ENCODE measurements at regions not wholly inside any gene's neighbourhood (a gene's known extent, or its start where the extent isn't known, plus 50 kb on each side); places are given as distances from the start of the nearest gene placed in this dataset.
A peak's percentile ranks its signal among the peaks of the same experiment; 100 is the strongest.

GRCh38 chr13:47461816-47462215 is 539.3 kb downstream of the SUCLA2 start:
- H3K36me3 ChIP-seq (ENCODE audit: control insufficient read depth in 4 of 4, insufficient read depth in 3 of 4, low read depth in 1 of 4, low read length in 3 of 4): no peaks in the 10 kb centered on the region
- no peak overlapping the region for H3K27ac ChIP-seq (ENCODE audit: low read depth in 1 of 2, low read length in 2 of 2)
- 88% methylated on average over 1 of the region's 1 CpG for WGBS
- no peaks in the 10 kb centered on the region for H3K9me3 ChIP-seq (ENCODE audit: control insufficient read depth in 4 of 4, low read length in 3 of 4)
- H3K27me3 ChIP-seq (ENCODE audit: control insufficient read depth in 4 of 4, insufficient read depth in 4 of 4, low read length in 3 of 4): no peaks in the 10 kb centered on the region
- no peak overlapping the region for H3K4me3 ChIP-seq (ENCODE audit: low read depth in 1 of 3, low read length in 3 of 3)
- H3K4me1 ChIP-seq (ENCODE audit: control insufficient read depth in 4 of 4, insufficient read depth in 4 of 4, low read length in 3 of 4): peaks cover 0 to 3% (median 0%) of the 10 kb centered on the region in 4 donors
- no peak for DNase-seq (ENCODE audit: low spot score)
- no peak overlapping the region for H3K9ac ChIP-seq (ENCODE audit: low read depth in 1 of 2, low read length in 2 of 2)
- TF ChIP-seq JUND (IDR thresholded peaks at IDR 0.05): no peak
- no peak for TF ChIP-seq FOXA2 (IDR thresholded peaks at IDR 0.05)
- TF ChIP-seq, protein P1, sequence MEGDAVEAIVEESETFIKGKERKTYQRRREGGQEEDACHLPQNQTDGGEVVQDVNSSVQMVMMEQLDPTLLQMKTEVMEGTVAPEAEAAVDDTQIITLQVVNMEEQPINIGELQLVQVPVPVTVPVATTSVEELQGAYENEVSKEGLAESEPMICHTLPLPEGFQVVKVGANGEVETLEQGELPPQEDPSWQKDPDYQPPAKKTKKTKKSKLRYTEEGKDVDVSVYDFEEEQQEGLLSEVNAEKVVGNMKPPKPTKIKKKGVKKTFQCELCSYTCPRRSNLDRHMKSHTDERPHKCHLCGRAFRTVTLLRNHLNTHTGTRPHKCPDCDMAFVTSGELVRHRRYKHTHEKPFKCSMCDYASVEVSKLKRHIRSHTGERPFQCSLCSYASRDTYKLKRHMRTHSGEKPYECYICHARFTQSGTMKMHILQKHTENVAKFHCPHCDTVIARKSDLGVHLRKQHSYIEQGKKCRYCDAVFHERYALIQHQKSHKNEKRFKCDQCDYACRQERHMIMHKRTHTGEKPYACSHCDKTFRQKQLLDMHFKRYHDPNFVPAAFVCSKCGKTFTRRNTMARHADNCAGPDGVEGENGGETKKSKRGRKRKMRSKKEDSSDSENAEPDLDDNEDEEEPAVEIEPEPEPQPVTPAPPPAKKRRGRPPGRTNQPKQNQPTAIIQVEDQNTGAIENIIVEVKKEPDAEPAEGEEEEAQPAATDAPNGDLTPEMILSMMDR (IDR thresholded peaks at IDR 0.05; ENCODE audit: low read depth, low read length, missing input control): no peak
- no peak for TF ChIP-seq RAD21 (IDR thresholded peaks at IDR 0.05)
- no peak for TF ChIP-seq SP1 (IDR thresholded peaks at IDR 0.05)
- no peak for TF ChIP-seq YY1 (IDR thresholded peaks at IDR 0.05)
- no peak for TF ChIP-seq HNF4A (conservative IDR thresholded peaks at IDR 0.05)
- TF ChIP-seq, protein P2, sequence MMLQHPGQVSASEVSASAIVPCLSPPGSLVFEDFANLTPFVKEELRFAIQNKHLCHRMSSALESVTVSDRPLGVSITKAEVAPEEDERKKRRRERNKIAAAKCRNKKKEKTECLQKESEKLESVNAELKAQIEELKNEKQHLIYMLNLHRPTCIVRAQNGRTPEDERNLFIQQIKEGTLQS (IDR thresholded peaks at IDR 0.05): no peak
- no peak for TF ChIP-seq NR2F2 (IDR thresholded peaks at IDR 0.05)
- no peak for TF ChIP-seq RXRA (IDR thresholded peaks at IDR 0.05)
- TF ChIP-seq, protein P3, sequence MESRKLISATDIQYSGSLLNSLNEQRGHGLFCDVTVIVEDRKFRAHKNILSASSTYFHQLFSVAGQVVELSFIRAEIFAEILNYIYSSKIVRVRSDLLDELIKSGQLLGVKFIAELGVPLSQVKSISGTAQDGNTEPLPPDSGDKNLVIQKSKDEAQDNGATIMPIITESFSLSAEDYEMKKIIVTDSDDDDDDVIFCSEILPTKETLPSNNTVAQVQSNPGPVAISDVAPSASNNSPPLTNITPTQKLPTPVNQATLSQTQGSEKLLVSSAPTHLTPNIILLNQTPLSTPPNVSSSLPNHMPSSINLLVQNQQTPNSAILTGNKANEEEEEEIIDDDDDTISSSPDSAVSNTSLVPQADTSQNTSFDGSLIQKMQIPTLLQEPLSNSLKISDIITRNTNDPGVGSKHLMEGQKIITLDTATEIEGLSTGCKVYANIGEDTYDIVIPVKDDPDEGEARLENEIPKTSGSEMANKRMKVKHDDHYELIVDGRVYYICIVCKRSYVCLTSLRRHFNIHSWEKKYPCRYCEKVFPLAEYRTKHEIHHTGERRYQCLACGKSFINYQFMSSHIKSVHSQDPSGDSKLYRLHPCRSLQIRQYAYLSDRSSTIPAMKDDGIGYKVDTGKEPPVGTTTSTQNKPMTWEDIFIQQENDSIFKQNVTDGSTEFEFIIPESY (IDR thresholded peaks at IDR 0.05): no peak
- no peak for TF ChIP-seq EGR1 (IDR thresholded peaks at IDR 0.05; ENCODE audit: low read depth in 2 of 2)
- no peak for TF ChIP-seq FOXA1 (IDR thresholded peaks at IDR 0.05)

DNA sequence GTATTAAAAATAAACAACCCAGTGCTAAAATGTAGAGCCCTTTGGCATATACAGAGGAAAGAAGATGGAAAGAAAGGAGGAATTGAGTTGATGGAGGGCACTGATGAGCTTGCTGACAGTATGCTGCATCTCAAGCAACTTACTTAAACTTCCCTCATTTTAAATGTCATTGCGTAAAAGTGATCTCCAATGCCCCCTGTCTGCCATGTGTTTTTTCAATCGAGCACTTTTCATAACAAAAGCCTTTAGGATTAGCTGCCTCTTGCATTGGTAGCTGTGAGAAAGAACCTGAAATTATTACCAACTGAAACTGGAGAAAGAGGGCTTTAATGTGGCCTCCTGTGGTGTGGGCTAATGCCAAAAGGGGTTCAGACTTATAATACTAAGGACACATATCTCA is 541.6 kb downstream of the SUCLA2 start:
- Histone ChIP-seq H3K36me3 (ENCODE audit: control insufficient read depth in 4 of 4, insufficient read depth in 3 of 4, low read depth in 1 of 4, low read length in 3 of 4) (no peaks in the 10 kb centered on the region), H3K4me1 (ENCODE audit: control insufficient read depth in 4 of 4, insufficient read depth in 4 of 4, low read length in 3 of 4) (peaks cover 0 to 3% (median 0%) of the 10 kb centered on the region in 4 donors), H3K9me3 (ENCODE audit: control insufficient read depth in 4 of 4, low read length in 3 of 4) (no peaks in the 10 kb centered on the region), H3K27ac (ENCODE audit: low read depth in 1 of 2, low read length in 2 of 2) (no peak overlapping the region), H3K4me3 (ENCODE audit: low read depth in 1 of 3, low read length in 3 of 3) (no peak overlapping the region), H3K27me3 (ENCODE audit: control insufficient read depth in 4 of 4, insufficient read depth in 4 of 4, low read length in 3 of 4) (no peaks in the 10 kb centered on the region), H3K9ac (ENCODE audit: low read depth in 1 of 2, low read length in 2 of 2) (no peak overlapping the region)
- WGBS: 45% methylated on average over 2 of the region's 2 CpGs
- TF ChIP-seq RAD21 (IDR thresholded peaks at IDR 0.05): peak; percentile 12 to 35
- TF ChIP-seq GABPA (IDR thresholded peaks at IDR 0.05 in 1 of 2, conservative IDR thresholded peaks at IDR 0.05 in 1 of 2): no peak
- TF ChIP-seq FOXA1 (IDR thresholded peaks at IDR 0.05): no peak
- no peak for DNase-seq (ENCODE audit: low spot score)

- H3K36me3 ChIP-seq (ENCODE audit: control insufficient read depth in 4 of 4, insufficient read depth in 3 of 4, low read depth in 1 of 4, low read length in 3 of 4): no peaks in the 10 kb centered on the region
- H3K27me3 ChIP-seq (ENCODE audit: control insufficient read depth in 4 of 4, insufficient read depth in 4 of 4, low read length in 3 of 4): no peaks in the 10 kb centered on the region
- H3K4me3 ChIP-seq (ENCODE audit: low read depth in 1 of 3, low read length in 3 of 3): no peak overlapping the region
- TF ChIP-seq EGR1 (IDR thresholded peaks at IDR 0.05; ENCODE audit: low read depth in 2 of 2): no peak
- TF ChIP-seq RAD21 (IDR thresholded peaks at IDR 0.05): no peak
- TF ChIP-seq HNF4G (IDR thresholded peaks at IDR 0.05): no peak
- TF ChIP-seq RXRA (IDR thresholded peaks at IDR 0.05): no peak
- no peaks in the 10 kb centered on the region for H3K4me1 ChIP-seq (ENCODE audit: control insufficient read depth in 4 of 4, insufficient read depth in 4 of 4, low read length in 3 of 4)
- no peak for DNase-seq (ENCODE audit: low spot score)
- no peak overlapping the region for H3K9ac ChIP-seq (ENCODE audit: low read depth in 1 of 2, low read length in 2 of 2)
- no peak overlapping the region for H3K27ac ChIP-seq (ENCODE audit: low read depth in 1 of 2, low read length in 2 of 2)
- H3K9me3 ChIP-seq (ENCODE audit: control insufficient read depth in 4 of 4, low read length in 3 of 4): no peaks in the 10 kb centered on the region
Measured at GRCh38 chr13:47457626-47458025, 543.4 kb downstream of the SUCLA2 start.
